Neural cell (in vitro differentiated cells): ENCODE measurements at regions not wholly inside any gene's neighbourhood (a gene's known extent, or its start where the extent isn't known, plus 50 kb on each side); places are given as distances from the start of the nearest gene placed in this dataset.

Source experiments
- EP300 ChIP-seq: fragments of 450-650 bp; conservative IDR thresholded peaks from 2 replicates; pipeline ENCODE4 v1.6.1; 2014; ENCODE audit warnings: antibody characterized with exemption, mild to moderate bottlenecking, moderate library complexity; ENCODE audit not compliant: poor library complexity, severe bottlenecking
- POLR2AphosphoS5 ChIP-seq: IDR thresholded peaks from 2 replicates; pipeline ENCODE4 v1.6.1; 2012
- RAD21 ChIP-seq: fragments of 450-650 bp; conservative IDR thresholded peaks from 2 replicates; pipeline ENCODE4 v1.6.1; 2014; ENCODE audit warnings: antibody characterized with exemption, mild to moderate bottlenecking, moderate library complexity
- SMC3 ChIP-seq: fragments of 450-650 bp; conservative IDR thresholded peaks from 2 replicates; pipeline ENCODE4 v1.6.1; 2014; ENCODE audit warnings: antibody characterized with exemption, mild to moderate bottlenecking, moderate library complexity; ENCODE audit not compliant: poor library complexity
- TAF1 ChIP-seq: IDR thresholded peaks from 2 replicates; pipeline ENCODE4 v1.6.1; 2012; ENCODE audit warnings: low read depth
- TF ChIP-seq, protein P1 (sequence below): fragments of 450-650 bp; IDR thresholded peaks from 2 replicates; pipeline ENCODE4 v1.5.1; 2014; ENCODE audit warnings: antibody characterized with exemption, mild to moderate bottlenecking, moderate library complexity; ENCODE audit not compliant: poor library complexity, severe bottlenecking

DNA sequence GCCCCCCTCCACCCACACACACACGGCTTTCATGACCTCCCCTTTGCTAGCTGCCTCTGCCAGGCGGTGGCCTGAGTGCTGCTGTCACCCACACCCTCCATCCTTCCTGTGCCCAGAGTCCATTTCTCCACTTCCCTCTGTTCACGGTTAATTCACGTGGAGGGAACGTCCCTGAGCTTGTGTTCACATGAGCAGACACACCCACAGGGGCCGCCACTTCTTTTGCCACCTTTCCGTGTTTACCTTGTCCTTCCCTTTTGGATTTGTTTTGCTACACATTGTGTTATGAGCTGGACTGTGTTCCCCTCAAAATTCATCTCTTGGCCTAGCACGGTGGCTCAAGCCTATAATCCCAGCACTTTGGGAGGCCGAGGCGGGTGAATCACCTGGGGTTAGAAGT is 128.0 kb downstream of the ETS2 start:
- TF ChIP-seq, protein P1, sequence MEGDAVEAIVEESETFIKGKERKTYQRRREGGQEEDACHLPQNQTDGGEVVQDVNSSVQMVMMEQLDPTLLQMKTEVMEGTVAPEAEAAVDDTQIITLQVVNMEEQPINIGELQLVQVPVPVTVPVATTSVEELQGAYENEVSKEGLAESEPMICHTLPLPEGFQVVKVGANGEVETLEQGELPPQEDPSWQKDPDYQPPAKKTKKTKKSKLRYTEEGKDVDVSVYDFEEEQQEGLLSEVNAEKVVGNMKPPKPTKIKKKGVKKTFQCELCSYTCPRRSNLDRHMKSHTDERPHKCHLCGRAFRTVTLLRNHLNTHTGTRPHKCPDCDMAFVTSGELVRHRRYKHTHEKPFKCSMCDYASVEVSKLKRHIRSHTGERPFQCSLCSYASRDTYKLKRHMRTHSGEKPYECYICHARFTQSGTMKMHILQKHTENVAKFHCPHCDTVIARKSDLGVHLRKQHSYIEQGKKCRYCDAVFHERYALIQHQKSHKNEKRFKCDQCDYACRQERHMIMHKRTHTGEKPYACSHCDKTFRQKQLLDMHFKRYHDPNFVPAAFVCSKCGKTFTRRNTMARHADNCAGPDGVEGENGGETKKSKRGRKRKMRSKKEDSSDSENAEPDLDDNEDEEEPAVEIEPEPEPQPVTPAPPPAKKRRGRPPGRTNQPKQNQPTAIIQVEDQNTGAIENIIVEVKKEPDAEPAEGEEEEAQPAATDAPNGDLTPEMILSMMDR = no peak
- TF ChIP-seq POLR2AphosphoS5 = no peak
- TF ChIP-seq TAF1 = no peak
- no peak for TF ChIP-seq EP300
- no peak for TF ChIP-seq SMC3
- TF ChIP-seq RAD21 = no peak
